HepG2 (cell line): ENCODE measurements at regions not wholly inside any gene's neighbourhood (a gene's known extent, or its start where the extent isn't known, plus 50 kb on each side); places are given as distances from the start of the nearest gene placed in this dataset.

Experiments
- ATAC-seq: fragments of 200-7000 bp; cut with Tn5 transposase; 3 replicates; pipeline ENCODE4 v1.9.1; 2020; ENCODE audit warnings: mild to moderate bottlenecking, moderate library complexity
- BruUV-seq: library from RNA; stranded (reverse); fragments of 400-500 nt; replicated peaks from 2 replicates; lab custom pipeline; 2021; lab: Mats Ljungman, UMichigan
- CTCF ChIA-PET: fragments of 300-600 bp; formaldehyde crosslinking; extraction: SDS; loops from one replicate; lab custom pipeline; 2021; ENCODE audit warnings: low total read pairs, inconsistent platforms, low intra/inter-chr PET ratio; lab: Yijun Ruan, JAX
- POLR2A ChIA-PET: fragments of 350-600 bp; sonication (Branson Sonifier 250); formaldehyde crosslinking; loops from one replicate; lab custom pipeline; 2020; ENCODE audit warnings: antibody characterized with exemption, inconsistent platforms; lab: Yijun Ruan, JAX
- DNase-seq: peaks from one replicate; pipeline ENCODE4 v3.0.0-alpha.2; 2015; ENCODE audit warnings: low spot score
- FAIRE-seq: peaks from 3 replicates; lab custom pipeline; 2011; peaks lifted over from hg19 to GRCh38; lab: Jason Lieb, UNC
- H2AFZ ChIP-seq: one replicate; pipeline ENCODE4 v1.6.1; 2011; ENCODE audit warnings: low read length, inconsistent platforms
- H3K27ac ChIP-seq: fragments of 300-600 bp; 3 replicates; pipeline ENCODE4 v1.8.0; 2011; ENCODE audit warnings: mixed run types, mild to moderate bottlenecking, mixed read lengths, low read length, inconsistent platforms; ENCODE audit not compliant: insufficient read depth; ENCODE audit errors: extremely low read length
- H3K27me3 ChIP-seq, 2 experiments: fragments of 200-600 bp in 1 of 2; 2 replicates in 1 of 2; 3 replicates in 1 of 2; pipeline versions ENCODE4 v1.6.0 to v1.8.0; 2011; ENCODE audit warnings: low read length in 2 of 2, mild to moderate bottlenecking in 2 of 2, moderate library complexity in 2 of 2, inconsistent platforms in 1 of 2; ENCODE audit not compliant: insufficient read depth in 2 of 2, control insufficient read depth in 1 of 2
- H3K36me3 ChIP-seq, 2 experiments: fragments of 200-600 bp in 1 of 2; replicated peaks in 1 of 2; 2 replicates in 1 of 2; 3 replicates in 1 of 2; pipeline versions ENCODE4 v1.5.1 to v1.8.0; 2011; ENCODE audit warnings: low read length in 2 of 2, inconsistent platforms in 1 of 2; ENCODE audit not compliant: insufficient read depth in 2 of 2, control insufficient read depth in 1 of 2
- H3K4me1 ChIP-seq: 2 replicates; pipeline ENCODE4 v1.5.1; 2012; ENCODE audit warnings: low read length, inconsistent platforms; ENCODE audit not compliant: insufficient read depth
- H3K4me2 ChIP-seq: 2 replicates; pipeline ENCODE4 v1.6.0; 2011; ENCODE audit warnings: low read depth, low read length, inconsistent platforms
- H3K4me3 ChIP-seq, 3 experiments: fragments of 200-600 bp in 1 of 3; sonication (generic), shearing (Covaris generic) in 1 of 3; replicated peaks in 1 of 3; 2 replicates each; pipeline ENCODE4 v1.5.1; 2011 to 2016; ENCODE audit warnings: low read length in 3 of 3, inconsistent platforms in 2 of 3, low read depth in 2 of 3, mild to moderate bottlenecking in 2 of 3, control low read depth in 1 of 3, mixed read lengths in 1 of 3; ENCODE audit not compliant: insufficient read depth in 1 of 3
- H3K79me2 ChIP-seq: one replicate; pipeline ENCODE4 v1.6.1; 2011; ENCODE audit warnings: low read length, inconsistent platforms; ENCODE audit not compliant: insufficient read depth
- H3K9ac ChIP-seq: 2 replicates; pipeline ENCODE4 v1.6.0; 2011; ENCODE audit warnings: mild to moderate bottlenecking, low read depth, low read length, inconsistent platforms; ENCODE audit not compliant: insufficient read depth
- H3K9me3 ChIP-seq: 2 replicates; pipeline ENCODE4 v1.5.1; 2012; ENCODE audit warnings: mild to moderate bottlenecking, low read length
- H4K20me1 ChIP-seq: 2 replicates; pipeline ENCODE4 v1.6.0; 2011; ENCODE audit warnings: inconsistent platforms, mild to moderate bottlenecking, low read length, moderate library complexity; ENCODE audit not compliant: insufficient read depth
- DBP ChIP-seq: sonication (generic); formaldehyde crosslinking; IDR thresholded peaks from 2 replicates; pipeline ENCODE4 v1.4.0; 2020; ENCODE audit warnings: missing genetic modification reagents; ENCODE audit errors: not compliant biosample characterization
- HDAC6 ChIP-seq: fragments of 200-600 bp; sonication (generic); IDR thresholded peaks from 2 replicates; pipeline ENCODE4 v1.7.0; 2017; ENCODE audit warnings: mild to moderate bottlenecking, antibody characterized with exemption, low read length, low read depth
- HNF4G ChIP-seq, 2 experiments: sonication (generic) in 1 of 2; formaldehyde crosslinking in 1 of 2; IDR thresholded peaks; 2 replicates each; pipeline versions ENCODE4 v1.4.0 to v1.6.1; 2011 to 2020; ENCODE audit warnings: borderline replicate concordance in 2 of 2, low read depth in 2 of 2, mild to moderate bottlenecking in 2 of 2, low read length in 1 of 2, missing genetic modification reagents in 1 of 2, moderate library complexity in 1 of 2
- PRDM4 ChIP-seq: sonication (generic); formaldehyde crosslinking; IDR thresholded peaks from 2 replicates; pipeline ENCODE4 v1.9.0; 2021; ENCODE audit warnings: missing genetic modification reagents, borderline replicate concordance
- RXRB ChIP-seq: IDR thresholded peaks from 2 replicates; pipeline ENCODE4 v1.6.1; 2016; ENCODE audit warnings: borderline replicate concordance, missing genetic modification reagents, missing compliant biosample characterization
- TRIM22 ChIP-seq: fragments of 450-650 bp; IDR thresholded peaks from 2 replicates; pipeline ENCODE4 v1.6.1; 2017
- ZC3H4 ChIP-seq: sonication (generic); formaldehyde crosslinking; IDR thresholded peaks from 2 replicates; pipeline ENCODE4 v1.4.0; 2020; ENCODE audit warnings: missing genetic modification reagents, borderline replicate concordance
- ZNF710 ChIP-seq: sonication (generic); formaldehyde crosslinking; IDR thresholded peaks from 2 replicates; pipeline ENCODE4 v1.5.0; 2020; ENCODE audit warnings: mild to moderate bottlenecking, missing genetic modification reagents, borderline replicate concordance
- ZNF788 ChIP-seq: sonication (generic); formaldehyde crosslinking; IDR thresholded peaks from 2 replicates; pipeline ENCODE4 v1.5.0; 2020; ENCODE audit warnings: mild to moderate bottlenecking, missing genetic modification reagents, borderline replicate concordance
- WGBS: methylation state at CpG from one replicate; pipeline ENCODE4 v1.1.6; 2017; ENCODE audit warnings: low lambda C conversion rate; 5-methylcytosine and 5-hydroxymethylcytosine counted together
- in situ Hi-C: cut with HindIII; loops from 2 replicates; pipeline ENCODE4 v1.10.0; 2017; ENCODE audit warnings: low pct_unique_long_range_greater_than_20kb; ENCODE audit not compliant: extremely low pct_ligation_motif_present
- intact Hi-C: fragments of 100-400 bp; cut with micrococcal nuclease; formaldehyde crosslinking; loops from one replicate; pipeline ENCODE4 v1.10.0; 2022; ENCODE audit not compliant: unreplicated experiment

DNA sequence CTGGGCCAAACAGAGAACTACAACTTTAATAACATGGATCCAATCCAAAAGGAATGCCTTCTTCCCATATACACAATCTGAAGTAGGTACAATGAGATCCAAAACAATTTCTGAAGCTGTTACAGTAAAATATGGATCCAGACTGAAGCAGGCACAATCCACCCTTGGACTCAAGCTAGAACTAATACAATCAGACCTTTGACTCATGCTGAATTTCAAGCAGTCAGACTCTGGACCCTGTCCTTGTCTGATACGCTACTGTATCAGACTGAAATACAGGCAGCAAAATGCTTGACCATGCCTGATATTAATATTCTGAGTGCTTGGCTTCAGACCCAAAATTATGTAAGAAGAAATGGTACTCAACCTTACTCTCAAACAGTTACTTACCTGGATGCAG is 57.0 kb upstream of the RBMY1B start:
- no peaks in the 10 kb centered on the region for H3K4me1 ChIP-seq
- POLR2A ChIA-PET: no interaction called here
- intact Hi-C loops: no loop called here
- no CpG with 5 or more reads among the region's 1 CpG for WGBS
- no peak overlapping the region for H3K4me3 ChIP-seq
- H3K27ac ChIP-seq: no peak overlapping the region
- H3K4me2 ChIP-seq: no peak overlapping the region
- H3K9me3 ChIP-seq: peaks cover 26% of the 10 kb centered on the region; the same call in 1 of the 2 replicates
- TF ChIP-seq ZNF710 (CRISPR knock-in tag) (no peak), PRDM4 (CRISPR knock-in tag) (no peak), ZC3H4 (CRISPR knock-in tag) (no peak), HDAC6 (no peak), RXRB (no peak), HNF4G (IDR thresholded peaks at IDR 0.05; ENCODE audit: borderline replicate concordance, low read depth, low read length) (no peak), HNF4G (CRISPR knock-in tag; IDR thresholded peaks at IDR 0.05; ENCODE audit: borderline replicate concordance, low read depth) (no peak), TRIM22 (no peak), ZNF788 (CRISPR knock-in tag) (no peak), DBP (CRISPR knock-in tag) (no peak)
- TF ChIP-seq, all 625 proteins: peak for 0
- H3K36me3 ChIP-seq: no peaks in the 10 kb centered on the region
- no peak overlapping the region for H2AFZ ChIP-seq
- no peaks in the 10 kb centered on the region for H3K27me3 ChIP-seq
- DNase-seq (no peak), FAIRE-seq (no peak), ATAC-seq (no peak)
- CTCF ChIA-PET: no interaction called here
- no peaks in the 10 kb centered on the region for H3K79me2 ChIP-seq
- BruUV-seq: no TSS peak
- no peaks in the 10 kb centered on the region for H4K20me1 ChIP-seq
- no peak overlapping the region for H3K9ac ChIP-seq
- in situ Hi-C loops: no loop called here
